ENCODE measurements at regions not wholly inside any gene's neighbourhood (a gene's known extent, or its start where the extent isn't known, plus 50 kb on each side); places are given as distances from the start of the nearest gene placed in this dataset.

DNA sequence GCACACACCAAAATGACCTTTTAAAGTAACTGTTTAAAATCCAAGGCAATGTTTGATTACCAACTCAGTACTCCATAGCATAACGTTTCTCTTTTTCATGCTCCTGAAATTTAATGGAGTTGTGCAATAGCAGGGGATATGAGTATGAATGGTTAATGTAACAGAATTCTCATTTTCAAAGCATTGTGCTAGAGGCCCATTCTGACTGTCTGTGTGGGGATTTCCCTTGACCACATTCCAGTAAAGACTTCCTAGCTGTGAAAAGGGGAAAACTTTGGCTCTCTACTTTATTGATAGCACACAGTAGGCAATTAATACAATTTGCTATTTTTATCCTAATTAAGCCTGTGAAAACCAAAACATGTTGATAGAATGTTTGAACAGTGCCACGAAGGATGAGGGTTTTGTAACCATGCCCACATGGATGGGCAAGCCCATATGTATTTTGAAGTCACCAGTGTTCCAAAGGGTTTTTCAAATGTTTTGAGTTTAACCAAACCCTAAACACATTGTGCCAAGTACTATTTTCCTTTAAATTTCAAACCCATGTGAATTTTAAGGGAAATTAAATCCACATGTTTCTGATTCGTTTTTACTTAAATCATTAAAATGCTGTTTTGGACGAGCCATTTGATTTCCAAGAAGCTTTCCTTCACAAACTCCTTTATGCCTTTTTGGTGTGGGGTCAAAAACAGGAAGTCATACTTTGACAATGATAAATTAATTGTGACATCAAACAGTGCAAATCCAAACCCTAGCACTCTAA, 261.2 kb downstream of the SHOX2 start:
- no peaks in the 10 kb centered on the region for H3K4me1 ChIP-seq (replicated peaks in 1 of 4; ENCODE audit: control insufficient read depth in 3 of 4, insufficient read depth in 4 of 4, low read length in 3 of 4)
- H3K27ac ChIP-seq (ENCODE audit: low read depth, low read length): no peak overlapping the region
- CTCF ChIA-PET (ENCODE audit: partially characterized antibody): interaction anchor here (0.6 to 1.1 kb wide), 2 partner anchors 20 to 223 kb away, joined by 3 to 5 read pairs; no protein-coding TSS in a partner anchor
- H2BK120ac ChIP-seq (replicated peaks; ENCODE audit: low read depth, low read length): no peak overlapping the region
- H4K5ac ChIP-seq (ENCODE audit: insufficient read length, low read depth, low read length): no peak overlapping the region
- TF ChIP-seq NRF1 (IDR thresholded peaks at IDR 0.05; ENCODE audit: low read depth, low read length) (no peak), KDM5A (IDR thresholded peaks at IDR 0.05; ENCODE audit: low read length) (no peak), PHF8 (conservative IDR thresholded peaks at IDR 0.05; ENCODE audit: low read depth, low read length) (no peak), TAF1 (IDR thresholded peaks at IDR 0.05; ENCODE audit: low read depth, low read length) (no peak), SP1 (IDR thresholded peaks at IDR 0.05; ENCODE audit: low read depth, low read length) (no peak), RFX5 (IDR thresholded peaks at IDR 0.05; ENCODE audit: borderline replicate concordance, low read depth, low read length) (no peak), BCL11A (IDR thresholded peaks at IDR 0.05; ENCODE audit: low read depth in 2 of 2, low read length in 2 of 2) (no peak), HDAC2 (IDR thresholded peaks at IDR 0.05; ENCODE audit: borderline replicate concordance in 1 of 2, low read depth in 2 of 2, low read length in 2 of 2) (no peak)
- 0 out of 2 replicates have a peak overlapping the region, but pooled peaks have one; percentile 45 for H2AFZ ChIP-seq (ENCODE audit: low read length)
- H2BK5ac ChIP-seq (ENCODE audit: low read depth, low read length): no peak overlapping the region
- H3K36me3 ChIP-seq (ENCODE audit: control insufficient read depth in 2 of 4, insufficient read depth in 4 of 4, low read length in 3 of 4): no peaks in the 10 kb centered on the region
- no peak overlapping the region for H3K4me3 ChIP-seq (ENCODE audit: extremely low read depth in 1 of 4, insufficient read depth in 2 of 4, low read depth in 3 of 4, low read length in 4 of 4)
- H2BK12ac ChIP-seq (ENCODE audit: low read depth, low read length): no peak overlapping the region
- H3K23ac ChIP-seq (ENCODE audit: insufficient read length): no peak overlapping the region
- H3K14ac ChIP-seq (ENCODE audit: insufficient read length): no peak overlapping the region
- no peak overlapping the region for H3K18ac ChIP-seq (ENCODE audit: extremely low read depth, low read length)
- no peaks in the 10 kb centered on the region for H3K9me3 ChIP-seq (ENCODE audit: insufficient read depth in 2 of 2, low read depth in 1 of 2, low read length in 1 of 2)
- H3K79me2 ChIP-seq (ENCODE audit: control insufficient read depth in 1 of 2, insufficient read depth in 2 of 2, low read length in 2 of 2): no peaks in the 10 kb centered on the region
- no peak overlapping the region for H3K9ac ChIP-seq (replicated peaks in 1 of 4; ENCODE audit: extremely low read depth in 1 of 4, low read depth in 3 of 4, low read length in 3 of 4)
- H4K91ac ChIP-seq (replicated peaks; ENCODE audit: insufficient read length, low read length): no peak overlapping the region
- H3K56ac ChIP-seq (replicated peaks; ENCODE audit: insufficient read length, low read depth, low read length): no peak overlapping the region
- POLR2A ChIA-PET (ENCODE audit: partially characterized antibody): no interaction called here
- H2AK5ac ChIP-seq (ENCODE audit: low read depth, low read length): no peak overlapping the region
- no peak overlapping the region for H2BK15ac ChIP-seq (ENCODE audit: low read length)
- no peak overlapping the region for H3K4ac ChIP-seq (replicated peaks; ENCODE audit: insufficient read length, low read depth, low read length)
- no peaks in the 10 kb centered on the region for H3K23me2 ChIP-seq (ENCODE audit: low read depth, low read length)
- no peaks in the 10 kb centered on the region for H4K20me1 ChIP-seq (replicated peaks in 1 of 2; ENCODE audit: control insufficient read depth in 1 of 2, insufficient read depth in 2 of 2, low read length in 2 of 2)
- no peak overlapping the region for H4K8ac ChIP-seq (ENCODE audit: extremely low read depth, insufficient read depth, low read length)
- H3K79me1 ChIP-seq (ENCODE audit: low read depth, low read length): no peaks in the 10 kb centered on the region
- no peak overlapping the region for H3K4me2 ChIP-seq (ENCODE audit: insufficient read depth in 1 of 2, low read depth in 2 of 2, low read length in 2 of 2)
- no peak for DNase-seq (ENCODE audit: low read depth in 1 of 2, low spot score in 2 of 2)
- no peak for FAIRE-seq
- H3K27me3 ChIP-seq (replicated peaks in 1 of 4; ENCODE audit: control insufficient read depth in 3 of 4, extremely low read depth in 1 of 4, insufficient read depth in 3 of 4, low read length in 3 of 4): no peaks in the 10 kb centered on the region
- WGBS, 2 experiments (ENCODE audit: extremely low coverage in 1 of 2, insufficient coverage in 1 of 2, insufficient read length in 1 of 2, insufficient replicate concordance in 2 of 2, low coverage in 1 of 2, low lambda C conversion rate in 2 of 2, missing lambda C conversion rate in 1 of 2): 89% methylated on average over 4 of the region's 4 CpGs; no CpG with 5 or more reads in 1 of the 2 experiments
- no peak overlapping the region for H2BK20ac ChIP-seq (ENCODE audit: low read length)
